OCI-LY1 (cell line): ENCODE measurements at regions not wholly inside any gene's neighbourhood (a gene's known extent, or its start where the extent isn't known, plus 50 kb on each side); places are given as distances from the start of the nearest gene placed in this dataset.

Experiments used
- H2AFZ ChIP-seq: fragments of 200-600 bp; sonication (generic), shearing (Covaris generic); 2 replicates; pipeline ENCODE4 v1.6.0; 2014; ENCODE audit warnings: antibody characterized with exemption, mild to moderate bottlenecking, low read length
- H3F3A ChIP-seq: fragments of 200-600 bp; sonication (generic), shearing (Covaris generic); 2 replicates; pipeline ENCODE4 v1.6.0; 2014; ENCODE audit warnings: mild to moderate bottlenecking, antibody characterized with exemption, low read length, moderate library complexity; ENCODE audit not compliant: insufficient read depth
- H3K27ac ChIP-seq: fragments of 200-600 bp; sonication (generic); 2 replicates; pipeline ENCODE4 v1.5.1; 2014; ENCODE audit warnings: low read length, mixed run types, mild to moderate bottlenecking, low read depth; ENCODE audit not compliant: poor library complexity, severe bottlenecking
- H3K27me3 ChIP-seq: fragments of 200-600 bp; sonication (generic); 2 replicates; pipeline ENCODE4 v1.6.0; 2014; ENCODE audit warnings: antibody characterized with exemption, mild to moderate bottlenecking, low read length, moderate library complexity; ENCODE audit not compliant: insufficient read depth
- H3K36me3 ChIP-seq: fragments of 200-600 bp; sonication (generic); 2 replicates; pipeline ENCODE4 v1.6.1; 2014; ENCODE audit warnings: mild to moderate bottlenecking, antibody characterized with exemption, low read length, moderate library complexity, mixed read lengths; ENCODE audit not compliant: insufficient read depth
- H3K4me1 ChIP-seq: fragments of 200-600 bp; sonication (generic); 2 replicates; pipeline ENCODE4 v1.5.1; 2014; ENCODE audit warnings: mild to moderate bottlenecking, low read length, moderate library complexity; ENCODE audit not compliant: insufficient read depth, severe bottlenecking
- H3K4me2 ChIP-seq: fragments of 200-600 bp; sonication (generic), shearing (Covaris generic); 2 replicates; pipeline ENCODE4 v1.6.1; 2014; ENCODE audit warnings: low read length
- H3K4me3 ChIP-seq: fragments of 200-600 bp; sonication (generic); 2 replicates; pipeline ENCODE4 v1.5.1; 2014; ENCODE audit warnings: low read length, low read depth, mild to moderate bottlenecking, mixed read lengths; ENCODE audit not compliant: poor library complexity, severe bottlenecking
- H3K79me2 ChIP-seq: fragments of 200-600 bp; shearing (Covaris generic); 2 replicates; pipeline ENCODE4 v1.6.1; 2016; ENCODE audit warnings: mixed run types, low read length, mixed read lengths; ENCODE audit not compliant: insufficient read depth
- H3K9ac ChIP-seq: fragments of 200-600 bp; sonication (generic), shearing (Covaris generic); 2 replicates; pipeline ENCODE4 v1.6.1; 2014; ENCODE audit warnings: mild to moderate bottlenecking, low read length, mixed read lengths
- H3K9me2 ChIP-seq: fragments of 200-600 bp; sonication (generic), shearing (Covaris generic); 2 replicates; pipeline ENCODE4 v1.6.1; 2014; ENCODE audit warnings: low read depth, mild to moderate bottlenecking, low read length, mixed read lengths
- H3K9me3 ChIP-seq: fragments of 200-600 bp; shearing (Covaris generic); 2 replicates; pipeline ENCODE4 v1.6.1; 2014; ENCODE audit warnings: low read length, mixed read lengths
- H4K20me1 ChIP-seq: fragments of 200-600 bp; sonication (generic), shearing (Covaris generic); 2 replicates; pipeline ENCODE4 v1.6.0; 2016; ENCODE audit warnings: mild to moderate bottlenecking, low read length; ENCODE audit not compliant: insufficient read depth
- EZH2 ChIP-seq: fragments of 200-600 bp; sonication (generic), shearing (Covaris generic); IDR thresholded peaks from 2 replicates; pipeline ENCODE4 v1.8.0; 2017; ENCODE audit warnings: borderline replicate concordance, mixed run types, mild to moderate bottlenecking, antibody characterized with exemption, low read length, moderate library complexity, mixed read lengths
- TF ChIP-seq, protein P1 (sequence below): fragments of 200-600 bp; sonication (generic), shearing (Covaris generic); IDR thresholded peaks from 2 replicates; pipeline ENCODE4 v1.5.1; 2017; ENCODE audit warnings: mild to moderate bottlenecking, antibody characterized with exemption, low read length, moderate library complexity, mixed read lengths

DNA sequence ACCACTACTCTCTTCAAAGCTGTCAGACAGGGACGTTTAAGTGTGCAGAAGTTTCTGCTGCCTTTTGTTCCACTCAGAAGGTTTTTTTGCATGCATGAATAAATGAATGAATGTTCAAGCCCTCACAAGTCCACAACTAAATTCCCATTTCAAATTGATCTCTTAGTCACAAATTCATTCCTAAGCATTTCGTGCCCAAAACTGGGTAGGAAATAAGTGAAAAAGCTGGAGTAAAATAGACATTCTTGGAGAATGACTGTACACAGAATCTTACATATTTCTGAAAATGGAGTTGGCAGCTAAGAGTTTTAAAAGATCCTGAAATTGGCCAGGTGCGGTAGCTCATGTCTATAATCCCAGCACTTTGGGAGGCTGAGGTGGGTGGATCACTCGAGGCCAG is 117.6 kb downstream of the PERP start:
- no peak overlapping the region for H3K9ac ChIP-seq
- no peaks in the 10 kb centered on the region for H3K4me1 ChIP-seq
- no peaks in the 10 kb centered on the region for H3F3A ChIP-seq
- no peak overlapping the region for H3K27ac ChIP-seq
- no peak overlapping the region for H3K4me3 ChIP-seq
- H3K9me3 ChIP-seq = no peaks in the 10 kb centered on the region
- no peaks in the 10 kb centered on the region for H4K20me1 ChIP-seq
- H3K4me2 ChIP-seq = no peak overlapping the region
- H2AFZ ChIP-seq = no peak overlapping the region
- no peaks in the 10 kb centered on the region for H3K9me2 ChIP-seq
- TF ChIP-seq, protein P1, sequence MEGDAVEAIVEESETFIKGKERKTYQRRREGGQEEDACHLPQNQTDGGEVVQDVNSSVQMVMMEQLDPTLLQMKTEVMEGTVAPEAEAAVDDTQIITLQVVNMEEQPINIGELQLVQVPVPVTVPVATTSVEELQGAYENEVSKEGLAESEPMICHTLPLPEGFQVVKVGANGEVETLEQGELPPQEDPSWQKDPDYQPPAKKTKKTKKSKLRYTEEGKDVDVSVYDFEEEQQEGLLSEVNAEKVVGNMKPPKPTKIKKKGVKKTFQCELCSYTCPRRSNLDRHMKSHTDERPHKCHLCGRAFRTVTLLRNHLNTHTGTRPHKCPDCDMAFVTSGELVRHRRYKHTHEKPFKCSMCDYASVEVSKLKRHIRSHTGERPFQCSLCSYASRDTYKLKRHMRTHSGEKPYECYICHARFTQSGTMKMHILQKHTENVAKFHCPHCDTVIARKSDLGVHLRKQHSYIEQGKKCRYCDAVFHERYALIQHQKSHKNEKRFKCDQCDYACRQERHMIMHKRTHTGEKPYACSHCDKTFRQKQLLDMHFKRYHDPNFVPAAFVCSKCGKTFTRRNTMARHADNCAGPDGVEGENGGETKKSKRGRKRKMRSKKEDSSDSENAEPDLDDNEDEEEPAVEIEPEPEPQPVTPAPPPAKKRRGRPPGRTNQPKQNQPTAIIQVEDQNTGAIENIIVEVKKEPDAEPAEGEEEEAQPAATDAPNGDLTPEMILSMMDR = no peak
- no peak for TF ChIP-seq EZH2
- H3K27me3 ChIP-seq = no peaks in the 10 kb centered on the region
- H3K36me3 ChIP-seq = no peaks in the 10 kb centered on the region
- no peaks in the 10 kb centered on the region for H3K79me2 ChIP-seq

DNA sequence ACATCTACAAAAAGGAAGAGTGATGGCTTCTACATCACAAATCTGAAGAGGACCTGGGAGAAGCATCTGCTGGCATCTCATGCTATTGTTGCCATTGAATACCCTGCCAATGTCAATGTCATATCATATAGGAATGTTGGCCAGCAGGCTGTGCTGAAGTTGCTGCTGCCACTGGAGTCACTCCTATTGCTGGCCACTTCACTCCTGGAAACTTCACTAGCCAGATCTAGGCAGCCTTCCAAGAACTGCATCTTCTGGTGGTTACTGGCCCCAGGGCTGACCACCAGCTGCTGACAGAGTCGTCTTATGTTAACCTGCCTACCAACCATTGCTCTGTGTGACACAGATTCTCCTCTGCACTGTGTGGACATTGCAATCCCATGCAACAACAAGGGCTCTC is 111.8 kb downstream of the PERP start:
- TF ChIP-seq, protein P1 = no peak
- TF ChIP-seq EZH2 = no peak
- Histone ChIP-seq H3K4me2 (no peak overlapping the region), H3K9me2 (no peaks in the 10 kb centered on the region), H4K20me1 (no peaks in the 10 kb centered on the region), H2AFZ (no peak overlapping the region), H3K9ac (no peak overlapping the region), H3K9me3 (peaks cover 3% of the 10 kb centered on the region; the same call in 1 of the 2 replicates), H3K36me3 (no peaks in the 10 kb centered on the region), H3K27me3 (no peaks in the 10 kb centered on the region), H3K27ac (no peak overlapping the region), H3K4me1 (no peaks in the 10 kb centered on the region), H3F3A (no peaks in the 10 kb centered on the region), H3K4me3 (no peak overlapping the region), H3K79me2 (no peaks in the 10 kb centered on the region)

DNA sequence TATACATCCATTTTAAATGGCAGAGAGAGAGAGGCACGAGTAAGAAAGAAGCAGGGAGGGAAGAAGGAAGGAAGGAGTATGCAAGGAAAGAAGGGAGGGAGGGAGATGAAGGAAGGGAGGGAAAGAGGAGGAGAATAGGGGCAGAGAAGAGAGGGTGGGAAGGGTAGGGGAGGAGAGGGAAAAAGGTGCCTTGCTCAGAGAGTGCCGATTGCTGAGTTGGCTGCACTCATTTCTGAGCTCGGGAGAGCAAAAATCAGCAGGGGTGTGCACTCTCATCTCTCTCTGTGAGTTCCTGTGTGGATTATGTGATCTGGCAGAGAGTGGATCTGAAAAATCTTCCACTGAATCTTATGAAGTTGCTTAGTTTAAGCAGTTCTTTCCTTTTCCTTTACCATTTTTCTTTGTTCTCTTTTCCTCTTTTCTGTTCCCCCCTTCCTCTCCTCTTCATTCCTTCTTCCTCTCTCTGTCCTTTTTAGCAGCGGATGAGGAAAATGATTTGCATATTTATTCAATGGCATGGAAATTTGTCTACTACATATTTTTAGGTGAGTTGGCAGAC is 108.7 kb downstream of the PERP start:
- no peak overlapping the region for H3K9ac ChIP-seq
- H4K20me1 ChIP-seq = no peaks in the 10 kb centered on the region
- no peaks in the 10 kb centered on the region for H3F3A ChIP-seq
- no peak overlapping the region for H2AFZ ChIP-seq
- H3K27me3 ChIP-seq = no peaks in the 10 kb centered on the region
- H3K79me2 ChIP-seq = no peaks in the 10 kb centered on the region
- H3K4me3 ChIP-seq = no peak overlapping the region
- peaks cover 3% of the 10 kb centered on the region; the same call in 1 of the 2 replicates for H3K9me3 ChIP-seq
- H3K4me2 ChIP-seq = no peak overlapping the region
- TF ChIP-seq, protein P1 = no peak
- TF ChIP-seq EZH2 = no peak
- no peaks in the 10 kb centered on the region for H3K4me1 ChIP-seq
- H3K9me2 ChIP-seq = no peaks in the 10 kb centered on the region
- H3K36me3 ChIP-seq = no peaks in the 10 kb centered on the region
- no peak overlapping the region for H3K27ac ChIP-seq
